Fibroblast of pulmonary artery (primary cell): ENCODE measurements at regions not wholly inside any gene's neighbourhood (a gene's known extent, or its start where the extent isn't known, plus 50 kb on each side); places are given as distances from the start of the nearest gene placed in this dataset.

Source experiments
- DNase-seq: peaks from one replicate; pipeline ENCODE4 v3.0.0-alpha.2; 2010; ENCODE audit warnings: low read depth
- H3K4me3 ChIP-seq: replicated peaks from 2 replicates; pipeline ENCODE4 v1.5.1; 2011; ENCODE audit warnings: low read depth, mild to moderate bottlenecking, control low read depth, low read length, moderate library complexity
- CTCF ChIP-seq: IDR thresholded peaks from 2 replicates; pipeline ENCODE4 v1.5.1; 2011; ENCODE audit warnings: mild to moderate bottlenecking, control low read depth, low read length, inconsistent platforms; ENCODE audit errors: missing control alignments

GRCh38 chr21:35792569-35793305 lies 267.6 kb downstream of the SETD4 start:
- no peak for DNase-seq
- no peak for TF ChIP-seq CTCF
- no peak overlapping the region for H3K4me3 ChIP-seq

- DNase-seq = no peak
- no peak overlapping the region for H3K4me3 ChIP-seq
- TF ChIP-seq CTCF = no peak
Measured at GRCh38 chr21:35791541-35792325, 268.6 kb downstream of the SETD4 start.

GRCh38 chr21:35783721-35784120 lies 276.6 kb downstream of the SETD4 start:
- no peak overlapping the region for H3K4me3 ChIP-seq
- no peak for TF ChIP-seq CTCF
- no peak for DNase-seq

GRCh38 chr21:35782667-35783066 lies 277.7 kb downstream of the SETD4 start:
- H3K4me3 ChIP-seq = no peak overlapping the region

GRCh38 chr21:35780983-35781382 lies 279.3 kb downstream of the SETD4 start:
- DNase-seq = no peak
- TF ChIP-seq CTCF = no peak
- H3K4me3 ChIP-seq = no peak overlapping the region

More at GRCh38 chr21:35782667-35783066, 277.7 kb downstream of the SETD4 start:
- no peak for TF ChIP-seq CTCF
- no peak for DNase-seq

GRCh38 chr21:35779690-35780570 lies 280.4 kb downstream of the SETD4 start:
- DNase-seq = peak; percentile 44
- H3K4me3 ChIP-seq = no peak overlapping the region
- no peak for TF ChIP-seq CTCF
